ENCODE measurements at regions not wholly inside any gene's neighbourhood (a gene's known extent, or its start where the extent isn't known, plus 50 kb on each side); places are given as distances from the start of the nearest gene placed in this dataset.

- no peaks in the 10 kb centered on the region for H3K36me3 ChIP-seq
- no peak overlapping the region for H3K4me3 ChIP-seq
- H3K9me3 ChIP-seq = peaks cover 0 to 6% (median 2%) of the 10 kb centered on the region in 4 donors
- H3K4me1 ChIP-seq = no peaks in the 10 kb centered on the region
- intact Hi-C loops (cut with DNase I; ENCODE audit: low total_unique reads) = no loop called here
- no peak overlapping the region for H3K27ac ChIP-seq
- WGBS, 5 donors = 23 to 52% (median 44%) methylated on average over 3 of the region's 3 CpGs
- TF ChIP-seq POLR2A (IDR thresholded peaks at IDR 0.05) (no peak), CTCF (IDR thresholded peaks at IDR 0.05) (no peak), EP300 (IDR thresholded peaks at IDR 0.05) (no peak), POLR2AphosphoS5 (IDR thresholded peaks at IDR 0.05) (no peak)
- no peak for DNase-seq
- H3K27me3 ChIP-seq = no peaks in the 10 kb centered on the region
Measured at GRCh38 chr6:76840041-76840745, 623.1 kb downstream of the HTR1B start.

GRCh38 chr6:76839505-76839904 is 623.8 kb downstream of the HTR1B start:
- TF ChIP-seq EP300 (IDR thresholded peaks at IDR 0.05) = no peak
- H3K27ac ChIP-seq = no peak overlapping the region
- no peaks in the 10 kb centered on the region for H3K36me3 ChIP-seq
- peaks cover 0 to 2% (median under 1%) of the 10 kb centered on the region in 4 donors for H3K9me3 ChIP-seq
- no peak overlapping the region for H3K4me3 ChIP-seq
- no peaks in the 10 kb centered on the region for H3K27me3 ChIP-seq
- intact Hi-C loops (cut with DNase I; ENCODE audit: low total_unique reads) = no loop called here
- H3K4me1 ChIP-seq = no peaks in the 10 kb centered on the region
- DNase-seq = no peak
- 73 to 83% (median 76%) methylated on average over 2 of the region's 2 CpGs for whole genome bisulfite sequencing, 5 donors

GRCh38 chr6:76837564-76837963 is 625.7 kb downstream of the HTR1B start:
- Histone ChIP-seq H3K27me3 (no peaks in the 10 kb centered on the region), H3K4me1 (no peaks in the 10 kb centered on the region), H3K27ac (no peak overlapping the region), H3K4me3 (no peak overlapping the region), H3K9me3 (no peaks in the 10 kb centered on the region), H3K36me3 (no peaks in the 10 kb centered on the region)
- DNase-seq = no peak
- WGBS, 5 donors = 65 to 72% (median 70%) methylated on average over 5 of the region's 5 CpGs
- intact Hi-C loops (cut with DNase I; ENCODE audit: low total_unique reads) = no loop called here
- TF ChIP-seq POLR2A (IDR thresholded peaks at IDR 0.05) (no peak), POLR2AphosphoS5 (IDR thresholded peaks at IDR 0.05) (no peak), CTCF (IDR thresholded peaks at IDR 0.05) (no peak), EP300 (IDR thresholded peaks at IDR 0.05) (no peak)

- WGBS, 5 donors = 72 to 77% (median 76%) methylated on average over 1 of the region's 1 CpG
- Histone ChIP-seq H3K36me3 (no peaks in the 10 kb centered on the region), H3K4me1 (no peaks in the 10 kb centered on the region), H3K27ac (no peak overlapping the region), H3K4me3 (no peak overlapping the region), H3K9me3 (no peaks in the 10 kb centered on the region), H3K27me3 (no peaks in the 10 kb centered on the region)
- DNase-seq = no peak
- TF ChIP-seq POLR2A (IDR thresholded peaks at IDR 0.05) = no peak
- intact Hi-C loops (cut with DNase I; ENCODE audit: low total_unique reads) = no loop called here
Measured at GRCh38 chr6:76835695-76836094, 627.6 kb downstream of the HTR1B start.

GRCh38 chr6:76835293-76835692 is 628.0 kb downstream of the HTR1B start:
- Histone ChIP-seq H3K36me3 (no peaks in the 10 kb centered on the region), H3K27me3 (no peaks in the 10 kb centered on the region), H3K27ac (no peak overlapping the region), H3K9me3 (no peaks in the 10 kb centered on the region), H3K4me1 (no peaks in the 10 kb centered on the region), H3K4me3 (no peak overlapping the region)
- intact Hi-C loops (cut with DNase I; ENCODE audit: low total_unique reads) = no loop called here
- DNase-seq = no peak
- TF ChIP-seq POLR2AphosphoS5 (IDR thresholded peaks at IDR 0.05) (no peak), POLR2A (IDR thresholded peaks at IDR 0.05) (no peak), CTCF (IDR thresholded peaks at IDR 0.05) (no peak), EP300 (IDR thresholded peaks at IDR 0.05) (no peak)
- WGBS, 5 donors = 0 to 38% (median 0%) methylated on average over 1 of the region's 1 CpG
